HG03457 (cell line): ENCODE measurements at regions not wholly inside any gene's neighbourhood (a gene's known extent, or its start where the extent isn't known, plus 50 kb on each side); places are given as distances from the start of the nearest gene placed in this dataset.

Experiments
- ATAC-seq: cut with Tn5 transposase; IDR thresholded peaks from one replicate; pipeline ENCODE4 v1.9.1; 2021; ENCODE audit warnings: moderate number of reproducible peaks; ENCODE audit not compliant: unreplicated experiment

DNA sequence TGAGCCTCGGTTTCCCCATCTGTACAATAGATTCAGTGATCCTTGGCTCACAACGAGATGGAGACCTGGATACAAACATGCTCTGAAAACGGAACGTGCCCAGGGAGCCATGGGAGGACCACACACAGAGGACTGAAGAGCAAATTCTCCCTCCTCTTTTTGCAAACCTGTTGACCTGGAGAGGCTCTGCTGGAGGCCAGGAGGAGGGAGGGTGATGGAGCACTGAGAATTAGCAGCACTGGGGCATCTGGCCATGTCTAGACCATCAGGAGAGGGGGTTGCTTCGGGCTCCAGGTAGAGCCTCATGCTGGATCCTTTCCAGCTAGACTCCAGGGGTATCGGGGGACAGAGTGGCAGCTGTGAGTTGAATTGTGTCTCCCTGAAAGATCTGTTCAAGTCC, 97.4 kb upstream of the GPR26 start:
- no peak for ATAC-seq

DNA sequence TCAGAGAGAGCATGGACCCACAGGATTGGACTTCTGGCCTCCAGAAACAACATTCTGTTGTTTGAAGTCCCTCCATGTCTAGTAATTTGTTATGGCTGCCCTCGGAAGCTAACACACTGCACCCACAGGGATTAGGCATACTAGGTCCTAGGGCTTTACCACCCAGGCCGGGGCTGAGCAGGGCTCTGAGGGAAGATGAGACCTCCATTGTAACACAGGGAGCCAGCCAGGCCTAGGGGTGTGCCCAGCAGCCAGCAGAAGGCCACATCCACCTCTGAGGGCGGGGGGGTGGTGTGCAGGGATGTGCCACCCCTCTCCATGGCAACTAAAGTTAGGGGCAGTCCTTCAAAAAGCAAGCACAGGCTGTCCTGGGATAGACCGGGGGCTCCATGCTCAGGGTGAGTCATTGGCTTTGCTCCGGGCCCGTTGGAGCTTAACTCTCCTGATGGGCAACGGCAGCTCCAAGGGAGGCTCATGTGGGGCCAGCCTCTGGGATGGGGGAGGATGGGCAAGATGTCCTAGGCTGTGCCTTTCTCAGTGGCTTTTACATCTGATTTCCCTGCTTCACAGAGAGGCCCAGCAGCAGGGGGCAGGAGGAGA, 96.6 kb upstream of the GPR26 start:
- no peak for ATAC-seq

DNA sequence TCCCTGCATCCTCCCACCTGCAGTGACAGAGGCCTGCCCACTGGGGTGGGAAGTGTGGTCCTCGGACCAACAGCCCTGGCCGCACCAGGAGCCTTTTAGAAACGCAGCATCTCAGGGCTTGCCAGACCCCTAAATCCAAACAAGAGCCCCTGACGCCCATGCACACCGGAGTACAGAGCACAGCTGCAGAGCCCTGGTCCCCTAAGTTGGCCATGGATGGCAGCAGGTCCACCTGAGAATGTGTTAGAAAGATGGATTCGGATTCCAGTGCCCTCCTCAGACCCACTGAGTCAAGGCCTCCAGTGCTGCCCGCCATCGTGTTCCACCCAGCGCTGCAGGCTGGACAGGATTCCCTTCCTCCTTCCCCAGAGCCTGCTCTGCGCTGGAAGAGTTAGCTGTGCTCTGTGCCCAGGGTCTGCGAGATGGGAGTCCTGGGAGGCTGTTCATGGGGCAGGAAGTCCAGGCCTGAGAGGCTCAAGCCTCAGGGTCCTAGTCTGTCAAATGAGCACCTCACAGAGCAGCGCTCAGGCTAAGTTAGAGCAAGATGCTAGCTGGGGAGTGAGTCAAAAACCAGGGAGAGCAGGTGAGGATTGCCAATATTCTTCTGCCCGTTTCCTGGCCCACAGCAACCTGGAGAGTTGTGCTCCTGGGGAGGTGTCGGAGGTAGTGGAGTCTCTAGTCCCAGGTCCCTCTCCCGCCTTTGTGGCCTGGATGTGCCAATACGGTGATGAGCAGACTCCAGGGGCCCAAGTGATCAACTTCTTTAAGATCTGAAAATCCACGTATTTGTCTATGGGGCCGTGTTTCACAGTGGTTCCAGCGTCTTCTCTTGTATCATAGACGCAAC, 95.9 kb upstream of the GPR26 start:
- ATAC-seq: no peak

GRCh38 chr10:123570898-123571515, 95.1 kb upstream of the GPR26 start:
- no peak for ATAC-seq

DNA sequence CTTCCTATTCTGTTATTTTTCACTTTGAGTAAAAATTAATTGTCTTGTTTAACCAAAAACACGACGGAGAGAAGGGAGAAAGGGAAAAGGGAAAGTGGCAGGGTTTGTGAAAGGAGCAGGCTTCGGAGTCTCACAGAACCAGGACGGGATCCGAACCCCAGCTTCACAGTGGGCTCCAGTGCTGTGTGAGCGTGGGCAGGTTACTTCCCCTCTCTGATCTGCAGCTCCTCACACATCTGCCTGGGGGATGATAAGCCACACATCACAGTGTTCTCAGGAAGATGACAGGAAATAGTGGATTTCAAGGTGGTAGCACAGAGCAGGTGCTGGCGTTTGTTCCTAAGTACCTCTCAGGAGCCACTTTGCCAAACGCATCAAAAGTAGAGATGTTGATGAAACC, 94.2 kb upstream of the GPR26 start:
- no peak for ATAC-seq

GRCh38 chr10:123573236-123574108, 92.7 kb upstream of the GPR26 start:
- ATAC-seq: no peak

DNA sequence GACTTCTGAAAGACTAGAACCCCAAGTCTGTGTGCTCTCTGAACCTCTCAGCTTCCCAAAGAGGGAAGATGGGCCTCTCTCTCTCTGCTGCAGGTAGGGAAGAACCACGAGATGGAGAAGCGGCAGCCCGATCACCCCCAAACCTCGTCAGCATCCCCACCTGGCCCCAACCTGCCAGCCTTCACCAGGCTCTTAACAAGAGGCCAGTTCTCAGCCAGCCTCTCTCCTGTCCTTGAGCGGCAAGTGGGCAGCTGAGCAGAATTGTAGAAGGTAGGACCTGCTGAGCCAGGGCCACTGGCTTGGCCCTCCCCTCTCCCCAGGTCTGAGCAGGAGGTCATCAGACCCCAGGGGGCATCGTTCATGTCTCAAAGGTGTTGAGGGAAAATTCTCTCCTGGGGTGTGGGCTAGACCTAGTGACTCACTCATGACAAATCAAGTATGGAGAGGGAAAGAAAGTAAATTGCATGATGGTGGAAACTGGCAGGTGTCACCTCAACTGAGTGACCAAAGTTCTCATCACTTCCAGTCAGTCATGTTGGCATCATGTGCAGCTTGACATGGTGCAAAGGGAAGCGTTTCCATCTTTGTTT, 92.0 kb upstream of the GPR26 start:
- ATAC-seq: no peak

DNA sequence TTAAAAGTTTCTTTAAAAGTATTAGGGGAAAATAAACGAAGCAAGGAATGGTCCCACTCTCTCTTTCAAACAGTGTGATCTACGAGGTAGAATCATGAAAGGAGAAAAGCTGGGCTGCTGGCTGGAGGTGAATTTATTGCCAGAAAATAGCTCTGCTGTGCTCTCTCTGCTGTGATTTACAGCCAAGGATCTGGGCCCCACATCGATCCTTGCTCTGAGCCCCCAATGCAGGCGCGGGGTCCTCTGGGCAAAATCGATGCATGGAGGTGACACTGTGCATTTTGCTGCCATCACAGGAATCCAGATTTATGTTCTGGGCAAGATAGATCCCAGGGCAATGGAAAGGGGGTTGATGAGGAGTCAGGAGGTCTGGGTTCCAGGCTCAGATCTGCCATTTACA, 91.0 kb upstream of the GPR26 start:
- ATAC-seq: no peak

DNA sequence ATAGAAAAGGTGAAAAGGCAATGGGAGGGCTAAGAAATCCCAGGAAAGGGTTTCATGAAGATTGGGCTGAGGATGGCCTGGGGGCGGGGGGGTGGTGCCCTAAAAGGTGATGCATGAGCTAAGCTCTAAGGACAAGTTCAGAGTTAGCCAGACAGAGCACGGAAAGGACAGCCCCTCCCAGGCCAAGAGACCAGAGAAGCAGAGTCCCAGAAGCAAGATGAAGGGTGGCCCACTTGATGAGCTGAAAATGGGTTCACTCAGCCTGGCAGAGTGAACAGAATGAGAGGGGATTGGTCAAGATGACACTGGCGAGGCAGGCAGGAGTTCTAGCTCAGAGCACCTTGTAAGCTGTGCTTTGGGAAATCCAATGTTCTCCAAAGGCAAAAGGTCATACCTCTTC, 89.4 kb upstream of the GPR26 start:
- ATAC-seq: no peak

- no peak for ATAC-seq
These were observed 88.2 kb upstream of the GPR26 start for GRCh38 chr10:123577921-123578461.

GRCh38 chr10:123578721-123579120, 87.4 kb upstream of the GPR26 start:
- ATAC-seq: no peak

DNA sequence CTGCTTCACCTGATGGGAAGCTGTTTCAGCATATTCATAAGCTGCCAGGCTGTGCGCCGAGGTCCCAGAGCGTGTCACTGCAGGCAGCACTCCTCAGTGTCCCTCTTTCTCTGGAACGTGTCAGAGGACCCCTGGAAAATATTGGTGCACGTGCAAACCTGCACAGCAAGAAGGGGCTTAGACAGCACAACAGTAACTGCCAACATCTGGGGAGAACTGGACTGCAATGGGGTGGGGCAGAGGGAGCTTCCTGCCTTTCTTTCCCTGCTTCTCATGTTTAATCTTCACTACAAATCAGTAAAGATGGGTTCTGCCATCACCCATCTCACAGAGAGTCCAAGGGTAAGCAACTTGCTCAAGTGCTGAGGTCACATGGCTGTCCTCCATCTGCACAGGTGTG, 86.5 kb upstream of the GPR26 start:
- ATAC-seq: no peak

DNA sequence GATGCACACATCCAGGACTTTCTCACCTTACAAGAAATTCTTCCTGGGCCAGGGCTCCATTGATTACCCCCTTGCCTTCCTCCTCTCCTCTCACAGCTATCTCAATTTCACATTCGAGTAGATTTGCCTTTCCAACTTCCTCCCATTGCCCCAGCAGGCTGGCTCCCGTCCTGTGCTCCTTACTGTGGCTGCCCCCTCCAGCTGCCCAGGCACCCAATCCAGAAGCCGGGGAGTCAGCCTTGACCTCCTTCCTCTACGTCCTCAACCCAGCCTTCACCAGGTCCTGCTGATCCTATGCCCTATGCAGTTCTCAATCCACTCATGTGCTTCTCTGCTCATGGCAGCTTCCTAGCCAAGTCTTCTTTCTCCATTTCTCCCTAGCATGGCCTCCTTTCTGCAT, 85.7 kb upstream of the GPR26 start:
- ATAC-seq: no peak

GRCh38 chr10:123581656-123582055, 84.5 kb upstream of the GPR26 start:
- no peak for ATAC-seq

GRCh38 chr10:123582084-123582989, 83.8 kb upstream of the GPR26 start:
- no peak for ATAC-seq

DNA sequence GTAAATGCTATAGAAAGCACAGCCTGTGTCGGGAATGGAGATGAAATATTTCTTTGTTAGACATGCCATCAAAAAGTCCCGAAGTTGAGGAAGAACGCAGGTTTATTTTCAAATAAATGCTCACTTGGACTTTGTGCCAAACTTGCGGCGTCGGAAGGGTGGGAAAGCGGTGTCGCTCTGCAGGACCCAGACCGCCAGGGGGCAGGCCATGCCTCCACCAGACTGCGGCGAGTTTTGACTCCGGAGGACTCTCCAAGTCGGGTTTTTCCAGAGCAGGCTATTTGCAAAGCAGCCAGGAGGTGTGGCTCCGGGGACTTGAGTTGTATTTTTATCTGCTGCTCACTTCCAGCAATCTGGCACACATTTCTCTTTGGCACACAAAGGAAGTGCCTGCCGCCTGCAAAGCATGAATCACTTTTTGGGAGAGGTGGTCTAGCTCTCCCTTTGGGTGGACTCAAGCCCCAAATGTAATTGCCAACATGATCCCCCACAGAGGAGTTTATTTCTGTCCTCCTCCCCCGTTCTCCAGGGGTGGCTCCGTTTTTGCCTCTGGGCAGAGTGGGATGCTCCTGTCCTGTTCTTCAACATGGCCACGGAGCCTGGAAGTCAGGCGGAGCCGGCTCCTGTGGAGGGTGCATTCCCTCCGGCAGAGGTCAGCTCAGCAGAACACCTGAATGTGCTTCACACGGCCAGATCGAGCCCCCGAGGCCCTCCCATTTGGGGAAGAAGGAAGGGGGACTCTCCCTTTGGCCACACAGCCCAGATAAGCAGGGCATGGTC, 82.3 kb upstream of the GPR26 start:
- no peak for ATAC-seq

DNA sequence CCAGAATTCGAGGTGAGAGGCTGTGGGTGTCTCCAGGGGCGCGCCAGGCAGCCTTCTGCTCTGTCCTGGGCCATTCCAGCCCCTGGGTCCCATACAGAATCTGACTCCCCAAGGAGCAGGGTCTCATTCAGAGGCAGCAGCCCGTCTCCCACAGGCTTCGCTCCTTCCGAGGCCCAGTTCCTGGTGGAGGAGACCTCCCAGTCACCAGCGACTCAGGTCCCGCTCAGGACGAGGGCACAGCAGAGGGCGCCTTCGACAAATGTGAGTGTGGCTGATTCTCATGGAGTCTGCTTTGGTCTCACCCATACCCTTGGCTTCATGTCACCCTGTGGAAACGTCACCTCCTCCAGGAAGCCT, 81.8 kb upstream of the GPR26 start:
- no peak for ATAC-seq

- ATAC-seq: no peak
These were observed 80.4 kb upstream of the GPR26 start for GRCh38 chr10:123585477-123586445.
